Ovary (tissue), 3 donors: ENCODE measurements at regions not wholly inside any gene's neighbourhood (a gene's known extent, or its start where the extent isn't known, plus 50 kb on each side); places are given as distances from the start of the nearest gene placed in this dataset.

Experiments used
- EP300 ChIP-seq: sonication (generic); formaldehyde crosslinking; IDR thresholded peaks from one replicate; pipeline ENCODE4 v1.6.1; 2017; ENCODE audit warnings: antibody characterized with exemption
- POLR2A ChIP-seq: fragments of 450-650 bp; IDR thresholded peaks from one replicate; pipeline ENCODE4 v1.6.1; 2017; ENCODE audit warnings: antibody characterized with exemption, mild to moderate bottlenecking, moderate library complexity
- TF ChIP-seq, protein P1 (sequence below), 3 donors: fragments of 450-650 bp in 2 of 3; fragments of 200-600 bp in 1 of 3; IDR thresholded peaks; one replicate each; pipeline versions ENCODE4 v1.5.1 to v1.8.0; 2016 to 2022; ENCODE audit warnings: antibody characterized with exemption in 3 of 3, mild to moderate bottlenecking in 1 of 3
- donor health status: DM: no; HTN: no; CAD: no.

- TF ChIP-seq, protein P1, sequence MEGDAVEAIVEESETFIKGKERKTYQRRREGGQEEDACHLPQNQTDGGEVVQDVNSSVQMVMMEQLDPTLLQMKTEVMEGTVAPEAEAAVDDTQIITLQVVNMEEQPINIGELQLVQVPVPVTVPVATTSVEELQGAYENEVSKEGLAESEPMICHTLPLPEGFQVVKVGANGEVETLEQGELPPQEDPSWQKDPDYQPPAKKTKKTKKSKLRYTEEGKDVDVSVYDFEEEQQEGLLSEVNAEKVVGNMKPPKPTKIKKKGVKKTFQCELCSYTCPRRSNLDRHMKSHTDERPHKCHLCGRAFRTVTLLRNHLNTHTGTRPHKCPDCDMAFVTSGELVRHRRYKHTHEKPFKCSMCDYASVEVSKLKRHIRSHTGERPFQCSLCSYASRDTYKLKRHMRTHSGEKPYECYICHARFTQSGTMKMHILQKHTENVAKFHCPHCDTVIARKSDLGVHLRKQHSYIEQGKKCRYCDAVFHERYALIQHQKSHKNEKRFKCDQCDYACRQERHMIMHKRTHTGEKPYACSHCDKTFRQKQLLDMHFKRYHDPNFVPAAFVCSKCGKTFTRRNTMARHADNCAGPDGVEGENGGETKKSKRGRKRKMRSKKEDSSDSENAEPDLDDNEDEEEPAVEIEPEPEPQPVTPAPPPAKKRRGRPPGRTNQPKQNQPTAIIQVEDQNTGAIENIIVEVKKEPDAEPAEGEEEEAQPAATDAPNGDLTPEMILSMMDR (IDR thresholded peaks at IDR 0.05), result no peak
- no peak for TF ChIP-seq POLR2A
- no peak for TF ChIP-seq EP300
Measured at GRCh38 chr2:75415731-75416130, 145.0 kb downstream of the EVA1A start.
